ENCODE measurements at regions not wholly inside any gene's neighbourhood (a gene's known extent, or its start where the extent isn't known, plus 50 kb on each side); places are given as distances from the start of the nearest gene placed in this dataset.
A peak's percentile ranks its signal among the peaks of the same experiment; 100 is the strongest.
"Not testable (repeated sequence)": the region's sequence is repeated elsewhere in the genome, so short reads cannot be mapped to it uniquely, and the experiment has no call there.

- Mint-ChIP-seq H3K36me3 (no peaks in the 10 kb centered on the region), H3K9me3 (peaks cover 3 to 18% (median 8%) of the 10 kb centered on the region in 7 donors), H3K4me3 (no peak overlapping the region), H3K27ac (no peak overlapping the region), H3K27me3 (no peaks in the 10 kb centered on the region), H3K4me1 (no peaks in the 10 kb centered on the region)
- no peak for ATAC-seq (ENCODE audit: low read depth in 2 of 2)
- DNase-seq: no peak
Observed at GRCh38 chr3:21020043-21020442, 731.0 kb downstream of the ZNF385D start.

GRCh38 chr3:21017115-21017852 is 733.7 kb downstream of the ZNF385D start:
- no peaks in the 10 kb centered on the region for H3K36me3 Mint-ChIP-seq
- DNase-seq: no peak
- H3K27me3 Mint-ChIP-seq: no peaks in the 10 kb centered on the region
- peaks cover 5 to 29% (median 19%) of the 10 kb centered on the region in 7 donors for H3K9me3 Mint-ChIP-seq
- no peaks in the 10 kb centered on the region for H3K4me1 Mint-ChIP-seq
- no peak for ATAC-seq (ENCODE audit: low read depth in 2 of 2)
- no peak overlapping the region for H3K27ac Mint-ChIP-seq
- H3K4me3 Mint-ChIP-seq: no peak overlapping the region

- no peak for DNase-seq
- Mint-ChIP-seq H3K4me1 (no peaks in the 10 kb centered on the region), H3K27ac (no peak overlapping the region), H3K9me3 (peaks cover 5 to 36% (median 22%) of the 10 kb centered on the region in 7 donors), H3K36me3 (no peaks in the 10 kb centered on the region), H3K4me3 (no peak overlapping the region), H3K27me3 (no peaks in the 10 kb centered on the region)
- ATAC-seq (ENCODE audit: low read depth in 2 of 2): no peak
Observed at GRCh38 chr3:21013566-21013965, 737.4 kb downstream of the ZNF385D start.

- no peak for ATAC-seq (ENCODE audit: low read depth in 2 of 2)
- no peaks in the 10 kb centered on the region for H3K36me3 Mint-ChIP-seq
Observed at GRCh38 chr3:20999661-21000060, 751.3 kb downstream of the ZNF385D start.

DNA sequence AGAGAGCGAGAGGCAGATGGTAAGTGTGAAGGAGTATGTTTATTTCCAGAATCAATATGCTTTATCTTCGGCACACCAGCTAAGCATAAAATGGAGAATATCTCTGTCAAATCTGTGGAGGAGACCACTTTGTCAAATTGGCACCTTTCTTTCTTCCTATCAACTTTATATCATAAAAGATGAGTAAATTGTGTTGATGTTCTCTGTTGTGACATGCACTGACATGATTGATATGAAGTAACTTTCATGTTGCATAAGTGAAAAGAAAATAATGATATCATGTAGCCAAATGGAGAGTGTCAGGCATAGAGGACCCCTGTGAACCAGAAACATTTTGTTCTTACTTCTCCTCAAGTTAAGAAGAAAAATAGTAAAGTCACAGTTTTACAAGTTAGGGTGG is 753.8 kb downstream of the ZNF385D start:
- peak overlapping the region in 1 of 6 donors; percentile 38 for H3K27ac Mint-ChIP-seq
- no peak overlapping the region for H3K4me3 Mint-ChIP-seq
- no peak for DNase-seq
- no peaks in the 10 kb centered on the region for H3K27me3 Mint-ChIP-seq
- peaks cover 0 to 6% (median 0%) of the 10 kb centered on the region in 7 donors for H3K9me3 Mint-ChIP-seq
- H3K4me1 Mint-ChIP-seq: no peaks in the 10 kb centered on the region
- H3K36me3 Mint-ChIP-seq: no peaks in the 10 kb centered on the region
- ATAC-seq (ENCODE audit: low read depth in 2 of 2): no peak

More at GRCh38 chr3:20999661-21000060, 751.3 kb downstream of the ZNF385D start:
- DNase-seq: no peak
- H3K27ac Mint-ChIP-seq: no peak overlapping the region
- no peaks in the 10 kb centered on the region for H3K27me3 Mint-ChIP-seq
- no peak overlapping the region for H3K4me3 Mint-ChIP-seq
- H3K4me1 Mint-ChIP-seq: no peaks in the 10 kb centered on the region
- peaks cover 0 to 7% (median 6%) of the 10 kb centered on the region in 7 donors for H3K9me3 Mint-ChIP-seq

DNA sequence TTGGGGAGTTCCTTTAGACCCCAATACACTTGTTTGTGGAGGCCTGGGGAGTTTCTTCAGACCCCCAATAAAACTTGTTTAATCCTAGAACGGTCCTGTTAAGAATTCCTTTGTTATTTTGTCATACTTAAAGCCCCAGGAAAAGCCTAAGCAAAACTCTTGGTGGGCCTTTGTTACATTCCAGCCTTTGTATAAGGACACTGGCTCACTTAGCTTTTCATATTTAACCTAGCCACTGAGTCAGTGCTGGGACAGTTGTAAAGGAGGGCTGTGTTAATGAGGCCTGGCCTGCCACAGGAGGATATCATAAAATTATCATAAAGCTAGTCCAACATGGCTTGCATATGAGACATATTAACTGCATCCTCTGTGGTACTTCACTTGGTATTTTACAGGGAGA is 760.1 kb downstream of the ZNF385D start:
- Mint-ChIP-seq H3K4me3 (no peak overlapping the region), H3K27ac (no peak overlapping the region), H3K4me1 (no peaks in the 10 kb centered on the region), H3K27me3 (no peaks in the 10 kb centered on the region), H3K36me3 (no peaks in the 10 kb centered on the region), H3K9me3 (peaks cover 0 to 6% (median 0%) of the 10 kb centered on the region in 7 donors)
- DNase-seq (no peak), ATAC-seq (ENCODE audit: low read depth in 2 of 2) (no peak)

GRCh38 chr3:20989653-20990052 is 761.4 kb downstream of the ZNF385D start:
- not testable (repeated sequence) for H3K4me1 Mint-ChIP-seq; H3K9me3 Mint-ChIP-seq; H3K27me3 Mint-ChIP-seq; H3K27ac Mint-ChIP-seq; DNase-seq; H3K4me3 Mint-ChIP-seq; H3K36me3 Mint-ChIP-seq; ATAC-seq (ENCODE audit: low read depth in 2 of 2)

DNA sequence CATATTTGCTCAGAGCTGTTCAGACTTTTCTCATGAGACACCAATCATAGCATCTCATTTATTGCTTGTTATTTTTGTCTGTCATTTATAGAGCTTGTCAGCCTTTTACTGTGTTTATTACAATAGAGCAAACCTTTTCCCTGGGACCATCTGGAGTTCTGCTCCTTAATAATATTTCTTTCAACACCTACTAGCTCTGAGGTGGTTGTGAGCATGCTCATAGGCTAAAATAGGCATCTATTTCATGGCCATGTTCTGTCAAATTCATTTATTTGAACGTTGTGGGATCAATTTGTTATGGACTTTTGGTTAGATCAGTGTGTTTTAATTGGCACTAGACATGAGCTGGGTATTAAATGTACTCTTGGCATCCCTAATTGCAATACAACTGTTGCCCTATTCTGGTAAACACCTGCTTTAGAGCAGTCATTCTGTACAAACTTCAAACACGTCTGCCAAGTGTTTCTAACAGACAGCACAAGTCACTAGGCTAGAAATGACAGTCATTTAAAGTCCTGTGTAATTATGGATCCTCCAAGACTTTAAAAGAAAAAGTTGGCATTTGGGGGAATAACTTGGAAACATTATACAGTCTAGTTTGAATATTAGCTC is 766.3 kb downstream of the ZNF385D start:
- H3K4me1 Mint-ChIP-seq: no peaks in the 10 kb centered on the region
- no peak overlapping the region for H3K27ac Mint-ChIP-seq
- H3K27me3 Mint-ChIP-seq: no peaks in the 10 kb centered on the region
- no peak overlapping the region for H3K4me3 Mint-ChIP-seq
- ATAC-seq (ENCODE audit: low read depth in 2 of 2) (no peak), DNase-seq (no peak)
- no peaks in the 10 kb centered on the region for H3K36me3 Mint-ChIP-seq
- peaks cover 0 to 6% (median 0%) of the 10 kb centered on the region in 7 donors for H3K9me3 Mint-ChIP-seq

DNA sequence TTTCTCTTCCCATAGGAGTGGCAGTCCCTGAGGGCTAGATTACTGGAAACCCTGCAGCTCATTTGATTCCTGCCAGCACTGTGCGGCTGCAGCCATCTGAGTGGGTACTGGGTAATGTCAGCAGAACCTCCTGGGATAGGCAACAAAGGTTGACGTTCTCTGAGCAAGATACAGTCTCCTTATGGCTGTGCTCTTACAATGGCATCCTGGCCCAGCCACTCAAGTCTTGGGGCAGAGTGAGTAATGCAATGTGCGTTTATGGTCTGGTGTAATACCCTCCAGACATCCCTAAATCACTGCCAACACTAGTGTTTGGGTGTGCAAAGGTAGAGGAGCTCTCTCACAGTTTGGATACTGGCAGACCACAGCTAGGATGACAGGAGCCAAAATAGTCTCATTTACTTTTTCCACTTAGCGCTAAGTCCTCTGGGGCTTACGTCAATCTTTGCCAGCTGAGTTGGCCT is 775.8 kb downstream of the ZNF385D start:
- no peaks in the 10 kb centered on the region for H3K27me3 Mint-ChIP-seq
- no peak overlapping the region for H3K4me3 Mint-ChIP-seq
- H3K4me1 Mint-ChIP-seq: no peaks in the 10 kb centered on the region
- DNase-seq (no peak), ATAC-seq (ENCODE audit: low read depth in 2 of 2) (no peak)
- H3K27ac Mint-ChIP-seq: no peak overlapping the region
- H3K9me3 Mint-ChIP-seq: peaks cover 0 to 16% (median 6%) of the 10 kb centered on the region in 7 donors
- no peaks in the 10 kb centered on the region for H3K36me3 Mint-ChIP-seq

DNA sequence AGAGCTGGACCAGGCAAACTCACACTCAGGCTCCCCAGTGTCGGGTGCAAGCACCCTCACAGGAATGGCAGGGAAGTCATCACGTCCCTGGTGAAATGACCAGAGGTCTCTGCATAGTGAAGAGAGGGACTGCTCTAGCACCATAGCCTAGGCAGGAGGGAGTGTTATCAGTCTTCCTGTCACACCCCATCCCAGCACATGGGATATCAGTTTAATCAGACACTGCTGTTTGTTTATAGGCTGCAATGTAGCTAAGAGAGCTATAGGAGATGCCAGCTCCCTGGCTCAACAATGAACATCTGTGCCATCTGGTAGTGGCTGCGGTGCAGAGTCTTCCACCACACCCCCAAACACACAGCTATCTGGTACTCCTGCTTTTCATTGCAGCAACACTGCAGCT is 776.6 kb downstream of the ZNF385D start:
- DNase-seq (no peak), ATAC-seq (ENCODE audit: low read depth in 2 of 2) (no peak)
- Mint-ChIP-seq H3K27ac (no peak overlapping the region), H3K4me1 (no peaks in the 10 kb centered on the region), H3K4me3 (no peak overlapping the region), H3K27me3 (no peaks in the 10 kb centered on the region), H3K36me3 (no peaks in the 10 kb centered on the region), H3K9me3 (peaks cover 0 to 23% (median 10%) of the 10 kb centered on the region in 7 donors)

- not testable (repeated sequence) for H3K4me1 Mint-ChIP-seq; ATAC-seq (ENCODE audit: low read depth in 2 of 2); H3K4me3 Mint-ChIP-seq; H3K27ac Mint-ChIP-seq; H3K36me3 Mint-ChIP-seq; DNase-seq; H3K27me3 Mint-ChIP-seq
- peaks cover 0 to 23% (median 15%) of the 10 kb centered on the region in 7 donors for H3K9me3 Mint-ChIP-seq
Observed at GRCh38 chr3:20970807-20971206, 780.2 kb downstream of the ZNF385D start.

- DNase-seq; H3K4me3 Mint-ChIP-seq; H3K4me1 Mint-ChIP-seq; H3K36me3 Mint-ChIP-seq; H3K27me3 Mint-ChIP-seq; ATAC-seq (ENCODE audit: low read depth in 2 of 2); H3K27ac Mint-ChIP-seq: not testable (repeated sequence)
- peaks cover 0 to 20% (median 15%) of the 10 kb centered on the region in 7 donors for H3K9me3 Mint-ChIP-seq
Observed at GRCh38 chr3:20967485-20967884, 781.5 kb upstream of the SGO1 start.

DNA sequence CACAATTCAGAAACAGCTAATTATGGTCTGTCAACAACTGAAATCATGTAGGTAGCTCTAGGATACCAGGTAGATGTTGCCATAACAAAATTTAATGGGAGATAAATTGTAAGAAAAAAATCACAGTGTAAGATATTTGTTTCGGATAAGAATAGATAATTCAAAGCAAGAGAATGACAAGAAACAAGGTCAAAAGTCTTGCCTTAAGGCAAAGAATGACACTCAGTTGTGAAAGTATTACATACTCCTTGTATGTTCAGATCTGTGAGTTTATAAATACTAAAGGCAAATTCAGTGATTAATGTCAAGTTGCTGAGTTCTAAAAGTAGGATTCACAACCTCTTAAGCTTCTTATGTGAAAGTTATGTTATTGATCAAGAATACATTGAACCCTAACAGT is 772.2 kb upstream of the SGO1 start:
- no peak overlapping the region for H3K4me3 Mint-ChIP-seq
- DNase-seq (no peak), ATAC-seq (ENCODE audit: low read depth in 2 of 2) (no peak)
- no peak overlapping the region for H3K27ac Mint-ChIP-seq
- peaks cover 0 to 11% (median 5%) of the 10 kb centered on the region in 7 donors for H3K9me3 Mint-ChIP-seq
- H3K4me1 Mint-ChIP-seq: no peaks in the 10 kb centered on the region
- H3K27me3 Mint-ChIP-seq: no peaks in the 10 kb centered on the region
- H3K36me3 Mint-ChIP-seq: no peaks in the 10 kb centered on the region

DNA sequence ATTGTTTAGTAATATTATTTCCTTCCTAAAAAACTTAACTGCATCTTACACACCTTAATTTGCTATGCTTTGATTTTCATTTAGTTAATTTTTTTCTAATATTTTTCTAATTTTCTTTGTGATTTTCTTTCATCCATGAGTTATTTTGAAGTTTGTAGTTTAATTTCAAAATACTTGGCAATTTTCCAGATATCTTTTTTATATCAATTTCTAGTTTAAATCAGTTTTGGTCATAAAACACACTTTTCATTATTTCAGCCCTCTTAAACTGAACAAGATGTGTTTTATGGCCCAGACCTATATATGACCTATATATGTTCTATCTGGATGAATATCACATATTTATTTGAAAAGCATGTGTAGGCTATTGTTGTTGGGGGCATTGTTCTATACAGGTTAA is 759.9 kb upstream of the SGO1 start:
- Mint-ChIP-seq H3K4me3 (no peak overlapping the region), H3K4me1 (no peaks in the 10 kb centered on the region), H3K27me3 (no peaks in the 10 kb centered on the region), H3K9me3 (peaks cover 0 to 18% (median 6%) of the 10 kb centered on the region in 7 donors), H3K27ac (no peak overlapping the region), H3K36me3 (no peaks in the 10 kb centered on the region)
- ATAC-seq (ENCODE audit: low read depth in 2 of 2) (no peak), DNase-seq (no peak)
